Osteoblast (primary cell): ENCODE measurements at regions not wholly inside any gene's neighbourhood (a gene's known extent, or its start where the extent isn't known, plus 50 kb on each side); places are given as distances from the start of the nearest gene placed in this dataset.

Experiments
- DNase-seq: peaks from one replicate; pipeline ENCODE4 v3.0.0; 2011; ENCODE audit warnings: low spot score, mixed read lengths; ENCODE audit not compliant: insufficient read length; ENCODE audit errors: missing footprints
- H2AFZ ChIP-seq: 2 replicates; pipeline ENCODE4 v1.6.0; 2011; ENCODE audit warnings: mild to moderate bottlenecking, low read length
- H3K27ac ChIP-seq: 2 replicates; pipeline ENCODE4 v1.5.1; 2011; ENCODE audit warnings: mild to moderate bottlenecking, low read depth, low read length, moderate library complexity
- H3K27me3 ChIP-seq: 2 replicates; pipeline ENCODE4 v1.6.0; 2012; ENCODE audit warnings: mild to moderate bottlenecking, control low read depth, inconsistent platforms, low read length, moderate library complexity; ENCODE audit not compliant: insufficient read depth
- H3K36me3 ChIP-seq: 2 replicates; pipeline ENCODE4 v1.5.1; 2011; ENCODE audit warnings: mild to moderate bottlenecking, low read length, control low read depth, moderate library complexity; ENCODE audit not compliant: insufficient read depth
- H3K4me1 ChIP-seq: 2 replicates; pipeline ENCODE4 v1.5.1; 2011; ENCODE audit warnings: mild to moderate bottlenecking, low read length, control low read depth, moderate library complexity; ENCODE audit not compliant: insufficient read depth
- H3K4me2 ChIP-seq: 2 replicates; pipeline ENCODE4 v1.6.0; 2011; ENCODE audit warnings: mild to moderate bottlenecking, low read length; ENCODE audit not compliant: insufficient read depth
- H3K4me3 ChIP-seq: fragments of 200-600 bp; sonication (generic); 3 replicates; pipeline ENCODE4 v1.5.1; 2012; ENCODE audit warnings: mild to moderate bottlenecking, low read length, inconsistent platforms; ENCODE audit not compliant: insufficient read depth
- H3K79me2 ChIP-seq: 2 replicates; pipeline ENCODE4 v1.6.0; 2012; ENCODE audit warnings: mild to moderate bottlenecking, low read length, control low read depth, inconsistent platforms; ENCODE audit not compliant: insufficient read depth
- H3K9me3 ChIP-seq: 2 replicates; pipeline ENCODE4 v1.5.1; 2011; ENCODE audit warnings: low read depth, low read length, control low read depth
- H4K20me1 ChIP-seq: 2 replicates; pipeline ENCODE4 v1.6.0; 2012; ENCODE audit warnings: mild to moderate bottlenecking, low read length, control low read depth; ENCODE audit not compliant: insufficient read depth
- TF ChIP-seq, protein P1 (sequence below): IDR thresholded peaks from 2 replicates; pipeline ENCODE4 v1.5.1; 2011; ENCODE audit warnings: mild to moderate bottlenecking, low read depth, low read length, moderate library complexity; ENCODE audit errors: extremely low read depth

DNA sequence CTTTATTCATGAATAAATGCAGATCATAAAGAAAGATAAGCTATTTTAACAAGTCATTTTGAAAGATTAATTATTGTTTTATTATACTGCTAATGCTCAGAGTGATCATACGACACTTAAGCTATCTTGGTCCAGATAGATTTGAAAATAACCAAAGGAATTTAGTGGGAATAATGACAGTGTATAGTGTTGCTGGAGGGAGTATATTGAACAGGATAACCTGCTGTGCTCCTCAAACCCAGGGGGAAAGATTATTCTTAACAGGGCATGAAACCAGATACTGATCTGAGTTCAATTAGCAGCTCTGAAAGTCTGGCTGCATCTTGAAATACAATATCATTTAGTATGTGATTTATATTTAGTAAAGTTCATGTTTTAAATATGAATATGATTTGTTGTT lies 216.3 kb upstream of the ITGA4 start:
- Histone ChIP-seq H3K27me3 (no peaks in the 10 kb centered on the region), H2AFZ (no peak overlapping the region), H3K27ac (no peak overlapping the region), H3K9me3 (no peaks in the 10 kb centered on the region), H3K79me2 (no peaks in the 10 kb centered on the region), H3K36me3 (no peaks in the 10 kb centered on the region), H3K4me2 (no peak overlapping the region), H3K4me3 (no peak overlapping the region), H3K4me1 (no peaks in the 10 kb centered on the region), H4K20me1 (no peaks in the 10 kb centered on the region)
- TF ChIP-seq, protein P1, sequence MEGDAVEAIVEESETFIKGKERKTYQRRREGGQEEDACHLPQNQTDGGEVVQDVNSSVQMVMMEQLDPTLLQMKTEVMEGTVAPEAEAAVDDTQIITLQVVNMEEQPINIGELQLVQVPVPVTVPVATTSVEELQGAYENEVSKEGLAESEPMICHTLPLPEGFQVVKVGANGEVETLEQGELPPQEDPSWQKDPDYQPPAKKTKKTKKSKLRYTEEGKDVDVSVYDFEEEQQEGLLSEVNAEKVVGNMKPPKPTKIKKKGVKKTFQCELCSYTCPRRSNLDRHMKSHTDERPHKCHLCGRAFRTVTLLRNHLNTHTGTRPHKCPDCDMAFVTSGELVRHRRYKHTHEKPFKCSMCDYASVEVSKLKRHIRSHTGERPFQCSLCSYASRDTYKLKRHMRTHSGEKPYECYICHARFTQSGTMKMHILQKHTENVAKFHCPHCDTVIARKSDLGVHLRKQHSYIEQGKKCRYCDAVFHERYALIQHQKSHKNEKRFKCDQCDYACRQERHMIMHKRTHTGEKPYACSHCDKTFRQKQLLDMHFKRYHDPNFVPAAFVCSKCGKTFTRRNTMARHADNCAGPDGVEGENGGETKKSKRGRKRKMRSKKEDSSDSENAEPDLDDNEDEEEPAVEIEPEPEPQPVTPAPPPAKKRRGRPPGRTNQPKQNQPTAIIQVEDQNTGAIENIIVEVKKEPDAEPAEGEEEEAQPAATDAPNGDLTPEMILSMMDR: no peak
- DNase-seq: no peak

DNA sequence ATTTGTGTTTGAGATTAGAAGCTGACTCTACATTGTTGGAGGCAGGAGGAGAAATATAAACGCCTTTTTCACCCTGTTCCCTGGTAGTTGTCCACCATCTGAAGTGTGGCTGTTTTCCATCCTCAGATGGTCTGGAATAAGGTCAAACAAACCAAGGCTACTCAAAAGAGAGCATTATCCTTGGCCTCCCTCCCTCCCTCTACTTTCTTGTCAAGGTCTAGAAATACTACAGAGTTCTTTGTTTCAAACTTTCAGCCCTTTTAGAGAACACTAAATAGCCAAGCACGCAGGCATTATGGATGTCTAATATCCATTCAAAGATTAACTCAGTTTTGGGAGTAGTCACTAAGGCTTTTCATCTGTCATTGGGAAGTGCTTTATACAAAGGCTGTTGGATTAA lies 215.8 kb upstream of the ITGA4 start:
- Histone ChIP-seq H4K20me1 (no peaks in the 10 kb centered on the region), H3K36me3 (no peaks in the 10 kb centered on the region), H3K4me3 (no peak overlapping the region), H3K27me3 (no peaks in the 10 kb centered on the region), H3K9me3 (no peaks in the 10 kb centered on the region), H3K4me2 (no peak overlapping the region), H3K4me1 (no peaks in the 10 kb centered on the region), H2AFZ (no peak overlapping the region), H3K27ac (no peak overlapping the region), H3K79me2 (no peaks in the 10 kb centered on the region)
- no peak for DNase-seq
- TF ChIP-seq, protein P1: no peak

DNA sequence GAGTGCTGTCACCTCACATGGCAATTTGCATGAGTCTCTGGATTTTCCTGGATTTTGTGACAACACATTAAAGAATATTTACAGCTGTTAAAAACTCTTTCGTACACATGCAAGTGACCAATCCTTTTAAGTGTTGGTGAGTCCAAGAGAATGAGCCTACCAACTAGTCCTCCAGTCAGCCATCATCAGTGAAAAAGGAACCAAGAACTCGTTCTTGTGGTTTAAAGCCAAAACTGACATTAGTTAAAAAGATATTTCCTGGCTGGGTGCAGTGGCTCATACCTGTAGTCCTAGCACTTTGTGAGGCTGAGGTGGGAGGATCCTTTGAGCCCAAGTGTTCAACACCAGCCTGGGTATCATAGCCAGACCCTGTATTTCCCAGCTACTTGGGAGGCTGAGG lies 215.4 kb upstream of the ITGA4 start:
- Histone ChIP-seq H3K4me3 (no peak overlapping the region), H3K79me2 (no peaks in the 10 kb centered on the region), H2AFZ (no peak overlapping the region), H3K9me3 (no peaks in the 10 kb centered on the region), H3K27me3 (no peaks in the 10 kb centered on the region), H3K4me1 (no peaks in the 10 kb centered on the region), H3K27ac (no peak overlapping the region), H4K20me1 (no peaks in the 10 kb centered on the region), H3K4me2 (no peak overlapping the region), H3K36me3 (no peaks in the 10 kb centered on the region)
- no peak for DNase-seq
- TF ChIP-seq, protein P1: no peak

DNA sequence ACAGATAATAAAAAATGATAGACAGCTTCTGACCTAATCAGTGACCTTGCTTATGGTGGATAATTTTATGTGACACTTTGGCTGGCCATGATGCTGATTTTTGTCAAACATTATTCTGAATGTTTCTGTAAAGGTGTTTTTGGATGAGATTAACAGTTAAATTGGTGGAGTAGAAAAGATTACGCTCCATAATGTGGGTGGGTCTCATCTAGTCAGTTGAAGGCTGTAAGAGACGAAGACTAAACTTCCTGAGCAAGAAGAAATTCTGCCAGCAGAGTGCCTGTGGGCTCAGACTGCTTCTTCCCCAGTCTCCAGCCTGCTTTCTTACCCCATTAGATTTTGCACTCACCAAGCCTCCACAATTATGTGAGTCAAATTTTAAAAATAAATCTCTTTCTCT lies 214.9 kb upstream of the ITGA4 start:
- H3K79me2 ChIP-seq: no peaks in the 10 kb centered on the region
- no peaks in the 10 kb centered on the region for H3K9me3 ChIP-seq
- no peak overlapping the region for H3K27ac ChIP-seq
- no peak overlapping the region for H3K4me2 ChIP-seq
- no peaks in the 10 kb centered on the region for H3K4me1 ChIP-seq
- no peak for DNase-seq
- H3K4me3 ChIP-seq: no peak overlapping the region
- TF ChIP-seq, protein P1: no peak
- no peaks in the 10 kb centered on the region for H4K20me1 ChIP-seq
- no peaks in the 10 kb centered on the region for H3K27me3 ChIP-seq
- no peaks in the 10 kb centered on the region for H3K36me3 ChIP-seq
- no peak overlapping the region for H2AFZ ChIP-seq
